ENCODE measurements at regions not wholly inside any gene's neighbourhood (a gene's known extent, or its start where the extent isn't known, plus 50 kb on each side); places are given as distances from the start of the nearest gene placed in this dataset.
A peak's percentile ranks its signal among the peaks of the same experiment; 100 is the strongest.

DNA sequence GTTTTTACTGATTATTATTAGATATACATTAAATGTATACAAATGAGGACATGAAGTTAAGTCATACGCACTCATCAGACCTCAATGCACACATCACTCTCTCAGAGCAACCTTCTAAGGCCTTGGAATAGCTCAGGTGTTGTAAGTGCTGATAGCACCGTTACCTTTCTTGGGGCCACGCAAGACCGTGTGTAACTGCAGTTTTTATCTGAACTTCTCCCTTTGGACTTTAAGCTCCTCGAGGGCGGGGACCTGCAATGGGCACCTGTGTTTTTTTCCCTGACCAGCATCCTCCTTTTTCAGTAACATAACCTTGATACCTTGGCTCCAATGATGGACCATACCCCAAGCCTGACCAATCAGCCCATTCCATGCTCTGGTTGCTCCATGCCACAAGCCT, 136.5 kb upstream of the TMCC3 start:
- no peak overlapping the region for H3K4me3 ChIP-seq (ENCODE audit: low read length)
- no peak for DNase-seq (ENCODE audit: low read depth)
- TF ChIP-seq, protein P1, sequence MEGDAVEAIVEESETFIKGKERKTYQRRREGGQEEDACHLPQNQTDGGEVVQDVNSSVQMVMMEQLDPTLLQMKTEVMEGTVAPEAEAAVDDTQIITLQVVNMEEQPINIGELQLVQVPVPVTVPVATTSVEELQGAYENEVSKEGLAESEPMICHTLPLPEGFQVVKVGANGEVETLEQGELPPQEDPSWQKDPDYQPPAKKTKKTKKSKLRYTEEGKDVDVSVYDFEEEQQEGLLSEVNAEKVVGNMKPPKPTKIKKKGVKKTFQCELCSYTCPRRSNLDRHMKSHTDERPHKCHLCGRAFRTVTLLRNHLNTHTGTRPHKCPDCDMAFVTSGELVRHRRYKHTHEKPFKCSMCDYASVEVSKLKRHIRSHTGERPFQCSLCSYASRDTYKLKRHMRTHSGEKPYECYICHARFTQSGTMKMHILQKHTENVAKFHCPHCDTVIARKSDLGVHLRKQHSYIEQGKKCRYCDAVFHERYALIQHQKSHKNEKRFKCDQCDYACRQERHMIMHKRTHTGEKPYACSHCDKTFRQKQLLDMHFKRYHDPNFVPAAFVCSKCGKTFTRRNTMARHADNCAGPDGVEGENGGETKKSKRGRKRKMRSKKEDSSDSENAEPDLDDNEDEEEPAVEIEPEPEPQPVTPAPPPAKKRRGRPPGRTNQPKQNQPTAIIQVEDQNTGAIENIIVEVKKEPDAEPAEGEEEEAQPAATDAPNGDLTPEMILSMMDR (IDR thresholded peaks at IDR 0.05; ENCODE audit: insufficient read depth, low read depth, low read length, missing control alignments) = no peak

- H3K4me3 ChIP-seq (ENCODE audit: low read length) = no peak overlapping the region
- peak; percentile 67 for DNase-seq (ENCODE audit: low read depth)
Measured at GRCh38 chr12:94783862-94784261, 133.5 kb upstream of the TMCC3 start.

GRCh38 chr12:94783343-94783742, 133.0 kb upstream of the TMCC3 start:
- DNase-seq (ENCODE audit: low read depth) = no peak
- no peak overlapping the region for H3K4me3 ChIP-seq (ENCODE audit: low read length)
- TF ChIP-seq, protein P1 (IDR thresholded peaks at IDR 0.05; ENCODE audit: insufficient read depth, low read depth, low read length, missing control alignments) = no peak

More at GRCh38 chr12:94783862-94784261, 133.5 kb upstream of the TMCC3 start:
- TF ChIP-seq, protein P1 (IDR thresholded peaks at IDR 0.05; ENCODE audit: insufficient read depth, low read depth, low read length, missing control alignments) = no peak

GRCh38 chr12:94781835-94782234, 131.5 kb upstream of the TMCC3 start:
- DNase-seq (ENCODE audit: low read depth) = no peak
- no peak overlapping the region for H3K4me3 ChIP-seq (ENCODE audit: low read length)
- TF ChIP-seq, protein P1 (IDR thresholded peaks at IDR 0.05; ENCODE audit: insufficient read depth, low read depth, low read length, missing control alignments) = no peak

- no peak overlapping the region for H3K4me3 ChIP-seq (ENCODE audit: low read length)
- no peak for DNase-seq (ENCODE audit: low read depth)
- TF ChIP-seq, protein P1 (IDR thresholded peaks at IDR 0.05; ENCODE audit: insufficient read depth, low read depth, low read length, missing control alignments) = no peak
Measured at GRCh38 chr12:94779485-94779884, 129.1 kb upstream of the TMCC3 start.

DNA sequence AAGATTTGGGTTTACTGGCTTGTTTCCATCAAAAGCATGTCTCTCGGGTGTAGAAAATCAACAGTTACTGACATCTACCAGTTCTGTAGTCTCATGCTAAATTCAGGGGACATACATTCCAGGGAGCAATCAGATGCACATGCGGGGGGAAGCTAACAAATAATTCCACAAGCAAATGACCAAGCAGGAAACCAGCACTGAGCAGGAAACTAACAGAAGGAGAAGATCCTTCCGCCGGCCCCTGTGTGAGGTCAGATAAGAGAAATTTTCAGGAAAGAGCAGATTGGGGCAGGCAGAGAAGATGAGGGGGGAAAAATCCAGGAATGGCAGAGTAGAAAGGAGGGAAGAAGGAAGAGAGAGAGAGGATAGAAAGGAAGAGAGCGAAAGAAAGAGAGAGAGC, 127.6 kb upstream of the TMCC3 start:
- no peak overlapping the region for H3K4me3 ChIP-seq (ENCODE audit: low read length)
- no peak for DNase-seq (ENCODE audit: low read depth)
- TF ChIP-seq, protein P1 (IDR thresholded peaks at IDR 0.05; ENCODE audit: insufficient read depth, low read depth, low read length, missing control alignments) = no peak

GRCh38 chr12:94775710-94776109, 125.4 kb upstream of the TMCC3 start:
- TF ChIP-seq, protein P1 (IDR thresholded peaks at IDR 0.05; ENCODE audit: insufficient read depth, low read depth, low read length, missing control alignments) = no peak
- no peak for DNase-seq (ENCODE audit: low read depth)
- H3K4me3 ChIP-seq (ENCODE audit: low read length) = no peak overlapping the region
